GM18526 (cell line): ENCODE measurements at regions not wholly inside any gene's neighbourhood (a gene's known extent, or its start where the extent isn't known, plus 50 kb on each side); places are given as distances from the start of the nearest gene placed in this dataset.

Experiments
- POLR2A ChIP-seq: IDR thresholded peaks from 3 replicates; pipeline ENCODE4 v1.6.1; 2011; ENCODE audit not compliant: insufficient read length; ENCODE audit errors: extremely low read depth

DNA sequence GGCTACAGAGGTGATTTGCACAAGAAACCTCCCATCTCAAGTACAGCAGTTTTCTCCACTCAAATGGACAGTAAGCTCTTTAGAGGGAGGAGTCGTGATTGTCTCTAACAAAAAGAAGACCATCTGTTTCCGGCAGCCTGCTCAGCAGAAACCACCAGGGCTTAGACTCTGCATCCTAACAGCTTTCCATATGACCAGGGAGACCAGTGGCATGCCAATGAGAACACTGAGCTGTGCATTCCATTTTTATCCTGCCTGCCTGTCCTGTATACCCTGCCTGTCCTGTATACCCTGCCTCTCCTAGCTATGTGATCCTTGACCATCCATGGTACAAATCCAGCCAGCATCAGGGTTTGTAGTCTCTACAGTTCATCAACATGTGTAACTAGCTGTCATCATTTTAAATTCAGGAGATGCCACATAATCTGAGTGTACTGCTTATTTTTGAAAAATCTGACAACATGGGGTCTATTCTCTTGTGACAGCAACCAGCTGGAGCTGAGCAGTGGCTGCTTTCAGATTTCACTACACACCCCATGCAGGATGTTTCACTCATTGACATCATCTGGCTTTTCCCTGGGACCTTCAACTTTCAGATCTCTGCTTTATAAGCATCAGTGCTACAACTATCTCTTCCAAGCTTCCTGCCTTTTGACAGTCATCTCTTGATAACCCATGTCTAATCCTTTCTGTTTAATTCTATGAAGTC, 50.5 kb upstream of the POU2AF2 start:
- no peak for TF ChIP-seq POLR2A

DNA sequence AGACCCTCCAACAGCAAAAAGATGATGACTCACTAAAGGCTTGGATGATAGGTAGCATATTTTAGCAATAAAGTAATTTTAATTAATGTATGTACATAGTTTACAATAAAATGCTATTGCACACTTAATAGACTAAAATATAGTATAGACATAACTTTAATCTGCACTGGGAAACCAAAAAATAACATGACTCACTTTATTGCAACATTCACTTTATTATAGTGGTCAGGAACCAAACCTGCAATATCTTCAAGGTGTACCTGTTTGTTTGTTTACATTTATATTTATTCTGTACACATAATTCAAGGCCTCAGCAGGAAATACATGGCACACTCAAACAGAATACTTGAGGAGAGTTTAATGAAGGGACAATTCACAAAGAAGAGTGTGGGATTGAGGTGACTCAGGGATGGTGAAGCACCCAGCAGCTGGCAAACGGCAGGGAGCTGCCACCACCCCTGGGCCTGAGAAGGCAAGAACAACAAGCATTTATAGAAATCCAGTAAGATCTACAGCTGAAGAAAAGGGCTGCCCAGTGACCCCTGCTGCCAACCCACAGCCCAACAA, 51.5 kb upstream of the POU2AF2 start:
- no peak for TF ChIP-seq POLR2A

DNA sequence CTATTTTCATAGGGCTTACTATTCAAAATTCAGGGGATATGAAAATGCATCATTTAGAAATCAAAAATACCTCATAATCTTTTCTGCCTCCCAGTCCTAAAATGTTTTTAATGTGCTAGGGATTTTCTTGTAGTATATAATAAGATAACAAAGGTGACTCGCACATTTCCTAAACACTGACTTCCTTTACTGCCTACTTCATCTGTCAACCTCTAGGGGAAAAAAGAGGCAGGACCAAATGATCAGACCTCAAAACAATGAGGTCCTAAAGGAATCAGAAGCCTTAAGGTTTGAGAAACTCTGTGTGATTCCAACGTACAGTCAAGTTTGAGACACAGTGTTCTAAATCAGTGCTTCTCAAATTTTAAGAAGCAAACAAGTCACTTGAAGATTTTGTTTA, 56.1 kb upstream of the POU2AF2 start:
- no peak for TF ChIP-seq POLR2A

DNA sequence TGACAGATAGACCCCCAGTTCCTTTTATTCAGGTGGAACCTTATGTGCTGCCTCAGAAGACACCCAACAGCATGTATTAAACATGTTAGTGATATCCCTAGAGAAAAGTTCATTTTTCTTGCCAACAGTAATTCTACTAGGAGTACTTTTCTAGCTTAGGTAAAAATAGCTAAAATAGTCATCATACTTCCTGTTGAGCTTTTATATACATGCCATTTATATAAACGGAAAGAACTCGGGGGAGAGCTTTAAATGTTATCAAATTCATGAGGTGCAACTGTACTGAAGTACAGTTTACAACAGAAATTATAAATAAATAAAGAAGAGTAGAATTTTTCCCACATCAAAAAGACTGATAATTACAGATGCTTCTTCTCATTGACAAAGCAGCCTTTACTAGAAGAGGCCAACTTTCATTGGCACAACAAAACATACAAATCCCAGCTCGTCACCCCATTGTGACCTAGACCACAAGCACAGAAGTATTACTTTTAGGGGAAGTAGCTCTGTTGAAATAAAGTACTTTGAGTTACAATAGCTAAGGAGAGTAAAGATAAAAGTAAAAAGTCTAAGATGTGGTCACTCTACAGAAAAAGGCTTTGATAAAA, 59.1 kb upstream of the POU2AF2 start:
- no peak for TF ChIP-seq POLR2A

DNA sequence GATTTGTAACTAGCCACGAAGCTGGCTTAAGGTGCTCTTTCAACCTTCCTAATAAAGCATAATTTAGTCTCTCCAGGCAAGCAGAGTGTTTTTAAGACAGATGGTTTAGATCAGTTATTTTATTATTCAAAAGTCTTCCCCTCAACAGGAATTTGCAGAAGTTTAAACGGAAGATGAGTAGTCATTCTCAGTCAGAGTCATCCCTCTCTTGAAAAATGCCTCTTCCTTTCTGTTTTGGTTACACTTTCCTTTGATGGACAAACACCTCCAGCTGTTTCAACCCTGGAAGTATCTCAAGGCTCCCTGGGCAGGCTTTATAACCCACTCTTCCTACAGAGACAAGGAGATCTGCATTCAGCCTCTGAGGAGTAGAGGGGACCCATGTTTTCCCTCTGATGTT, 60.3 kb upstream of the POU2AF2 start:
- no peak for TF ChIP-seq POLR2A

DNA sequence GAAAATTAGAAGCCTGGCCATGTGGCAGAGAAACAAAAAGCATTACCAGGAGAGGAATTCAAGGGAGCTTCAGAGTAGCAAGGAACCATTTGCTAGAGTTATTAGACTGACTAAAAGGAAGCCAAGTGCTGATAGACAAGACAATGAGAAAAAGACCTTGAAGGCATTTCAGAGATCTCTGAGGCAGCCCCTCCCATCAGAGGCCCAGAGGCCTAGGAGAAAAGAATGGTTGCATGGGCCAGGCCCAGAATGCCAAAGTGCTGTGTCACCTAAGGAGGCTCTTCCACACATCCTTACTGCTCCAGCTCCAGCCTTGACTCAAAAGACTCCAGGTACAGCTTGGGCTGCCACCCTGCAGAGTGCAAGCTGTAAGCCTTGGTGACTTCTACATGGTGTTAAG, 61.8 kb upstream of the POU2AF2 start:
- no peak for TF ChIP-seq POLR2A

DNA sequence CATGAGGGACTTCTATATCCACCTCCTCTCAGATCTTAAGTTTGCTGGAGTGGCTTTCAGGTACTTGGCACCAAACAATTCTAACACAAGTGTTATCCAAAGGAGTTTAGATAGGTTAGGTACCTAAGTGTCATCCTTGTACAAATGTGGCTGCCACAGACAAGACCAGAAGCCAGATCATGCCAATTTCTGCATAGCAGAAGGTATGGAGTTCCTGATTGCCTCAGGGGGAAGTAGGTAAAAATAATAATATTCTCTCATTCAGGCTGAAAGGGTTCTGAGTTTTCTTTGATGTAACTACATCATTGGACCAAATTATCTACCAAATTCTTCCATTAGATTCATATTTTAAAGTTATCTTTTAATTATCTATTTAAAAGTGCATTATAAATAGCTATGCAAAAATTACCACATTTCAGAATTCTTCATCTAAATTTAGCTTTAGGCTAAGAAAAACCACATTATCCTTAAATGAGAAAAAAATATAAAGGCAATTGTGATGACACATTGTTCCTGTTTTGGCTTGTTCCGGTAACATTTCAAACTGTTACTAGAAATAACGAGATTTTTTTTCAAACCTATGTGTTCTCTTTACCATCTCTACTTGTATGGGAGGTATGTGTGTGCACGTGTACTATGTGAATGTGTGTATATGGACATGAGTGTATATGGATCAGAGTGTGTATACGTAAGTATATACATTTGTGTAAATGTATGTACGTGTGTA, 66.2 kb upstream of the POU2AF2 start:
- no peak for TF ChIP-seq POLR2A

DNA sequence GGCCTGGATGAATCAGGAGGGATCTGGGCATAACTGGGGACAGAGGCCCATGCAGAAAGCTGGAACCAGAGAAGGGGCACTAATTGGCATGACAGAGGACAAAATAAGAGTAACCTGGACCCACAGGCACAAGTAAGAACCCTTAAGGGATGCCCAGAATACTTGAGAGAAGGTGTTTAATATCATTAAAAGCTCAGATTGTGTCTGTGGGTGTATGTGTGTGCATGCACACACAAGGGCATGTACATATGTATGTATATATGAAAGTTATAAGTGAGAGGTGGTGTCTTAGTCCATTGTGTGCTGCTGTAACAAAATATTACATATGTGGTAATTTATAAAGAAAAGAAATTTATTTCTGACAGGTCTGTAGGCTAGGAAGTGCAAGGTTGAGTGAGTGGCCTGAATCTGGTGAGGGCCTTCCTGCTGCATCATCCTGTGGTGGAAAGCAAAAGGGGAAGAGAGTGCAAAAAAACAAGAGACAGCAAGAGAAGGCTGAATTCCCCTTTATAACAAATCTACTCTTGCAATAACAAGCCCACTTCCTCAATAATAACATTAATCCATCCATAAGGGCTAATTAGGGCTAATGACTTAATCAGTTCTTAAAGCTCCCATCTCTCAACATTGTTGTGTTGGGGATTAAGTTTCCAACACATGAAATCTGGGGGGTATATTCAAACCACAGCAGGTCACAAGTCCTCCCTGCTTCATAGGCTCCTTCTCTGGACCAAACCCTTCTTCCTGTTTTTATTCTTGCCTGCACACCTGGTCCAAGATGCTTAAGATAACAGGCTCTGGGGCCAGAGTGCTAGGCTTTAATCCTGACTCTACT, 68.3 kb upstream of the POU2AF2 start:
- TF ChIP-seq POLR2A: no peak

DNA sequence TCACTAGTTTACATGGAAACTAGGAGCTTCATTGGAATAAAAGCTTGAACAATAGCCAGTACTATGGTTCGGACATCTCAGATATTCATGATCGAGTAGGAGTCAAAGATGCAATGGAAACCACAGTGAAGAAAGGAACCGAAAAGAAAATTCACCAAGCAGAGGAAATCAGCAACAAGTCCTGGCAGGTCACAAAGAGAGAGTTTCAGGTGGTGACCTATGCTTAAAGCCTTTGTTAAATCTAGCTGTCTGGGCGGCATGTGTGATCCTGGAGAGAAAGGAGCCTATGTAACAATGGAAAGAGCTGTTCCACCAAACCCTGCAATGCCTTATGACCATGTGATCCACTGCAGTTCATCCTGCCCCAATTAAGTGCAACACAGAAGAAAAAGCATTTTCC, 68.9 kb upstream of the POU2AF2 start:
- no peak for TF ChIP-seq POLR2A

DNA sequence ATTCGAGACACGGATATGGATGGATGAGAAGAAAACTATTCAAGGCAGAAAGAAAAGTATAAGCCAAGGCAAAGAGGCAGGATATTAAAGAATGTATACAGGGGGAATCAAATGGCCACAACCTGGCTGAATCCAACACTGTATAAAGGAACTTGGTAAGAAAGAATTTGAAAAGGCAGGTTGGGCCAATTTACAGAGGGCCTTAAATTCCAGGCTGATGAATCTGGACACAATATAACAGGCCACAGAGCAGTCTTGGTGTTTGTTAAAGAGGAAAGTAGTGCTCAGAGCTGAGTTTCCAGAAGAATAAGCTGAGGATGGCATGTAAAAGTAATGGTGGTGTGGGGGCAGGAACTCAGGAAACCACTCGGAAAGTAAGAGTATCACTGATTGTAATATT, 72.3 kb upstream of the POU2AF2 start:
- no peak for TF ChIP-seq POLR2A

DNA sequence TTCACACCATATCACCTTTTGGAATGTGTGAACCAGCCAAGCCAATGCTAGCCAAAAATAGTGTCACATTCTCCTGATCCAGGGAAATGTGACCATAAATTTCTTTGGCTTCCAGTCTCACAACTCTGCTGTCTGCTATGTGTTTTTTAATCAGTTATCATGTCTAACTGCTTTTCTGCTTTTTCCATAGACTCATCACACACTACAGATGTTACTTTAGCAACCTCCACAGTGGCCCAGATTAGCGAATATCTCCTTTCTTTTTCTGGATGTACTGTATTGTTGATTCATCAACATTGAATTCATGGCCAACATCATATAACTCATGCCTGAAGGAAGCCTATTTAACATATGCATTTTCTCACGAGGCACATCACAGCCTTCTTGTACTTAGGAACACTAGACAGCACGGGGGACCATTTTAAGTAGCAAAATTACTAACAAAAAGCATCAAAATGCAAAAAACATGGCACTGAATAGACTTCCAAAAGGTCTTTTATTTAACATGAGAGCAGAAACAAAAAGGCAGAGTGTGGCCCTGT, 73.1 kb upstream of the POU2AF2 start:
- no peak for TF ChIP-seq POLR2A

DNA sequence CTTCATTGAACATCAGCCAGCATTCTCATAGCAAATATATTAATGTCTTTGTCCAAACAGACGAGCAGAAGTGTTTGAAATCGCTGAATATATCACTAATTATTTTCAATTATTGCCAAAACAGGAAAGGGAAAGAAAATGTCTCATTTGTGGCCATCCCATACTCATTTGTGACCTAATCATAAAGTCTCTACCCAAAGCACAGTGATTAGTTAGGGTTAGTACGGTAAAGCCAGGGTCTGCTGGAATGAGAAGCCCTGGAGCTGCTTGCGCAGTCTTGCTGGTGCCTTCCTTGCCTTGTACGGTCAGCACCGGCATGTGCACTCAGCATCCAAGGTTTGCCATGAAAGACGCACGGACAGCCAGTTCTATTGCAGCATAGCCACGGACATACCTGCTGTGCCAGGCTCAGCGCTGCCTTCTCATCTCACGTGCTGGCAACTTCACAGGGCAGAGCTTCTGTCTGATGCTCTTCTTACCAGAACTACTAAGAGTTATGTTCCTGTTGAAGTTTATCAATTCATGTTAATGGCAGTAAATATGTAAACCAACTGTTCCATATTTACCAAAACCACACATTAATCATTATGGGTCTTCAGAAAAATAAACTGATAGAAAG, 74.7 kb upstream of the POU2AF2 start:
- no peak for TF ChIP-seq POLR2A

DNA sequence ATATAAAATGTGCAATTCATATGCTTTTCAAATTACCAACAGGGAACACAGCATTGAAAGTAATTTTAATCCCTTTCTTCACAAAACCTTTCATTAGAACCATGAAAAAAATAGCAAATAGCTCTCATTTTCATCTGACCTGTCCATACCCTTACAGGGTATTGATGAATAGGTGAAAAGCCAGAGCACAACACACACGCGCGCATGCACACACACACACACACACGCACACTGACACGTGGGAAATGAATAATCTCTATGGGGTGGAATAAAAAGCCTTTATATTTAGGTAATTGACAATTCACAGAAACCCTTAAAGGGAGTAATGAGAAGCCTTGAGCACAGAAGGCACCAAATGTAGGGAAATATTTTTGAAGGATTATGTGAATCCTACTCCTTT, 76.2 kb upstream of the POU2AF2 start:
- no peak for TF ChIP-seq POLR2A

DNA sequence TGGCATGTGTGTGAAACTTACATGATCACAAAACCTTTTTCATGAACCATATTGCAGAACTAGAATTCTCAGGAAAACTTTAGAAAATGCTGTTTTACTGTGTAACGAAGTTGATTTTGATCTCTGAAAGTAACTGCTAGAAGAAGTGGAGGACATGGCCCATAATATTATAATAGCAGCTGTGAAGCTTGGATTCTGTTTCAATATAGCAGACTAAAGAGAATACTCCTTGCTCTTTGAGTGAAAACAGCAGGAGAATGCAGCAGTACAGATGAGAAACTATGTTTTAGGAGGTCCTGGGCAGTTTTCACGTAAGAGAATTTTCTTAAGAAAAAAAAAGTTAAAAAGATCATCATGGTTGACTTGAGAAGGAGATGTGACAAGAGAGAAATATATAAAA, 76.7 kb upstream of the POU2AF2 start:
- TF ChIP-seq POLR2A: no peak

DNA sequence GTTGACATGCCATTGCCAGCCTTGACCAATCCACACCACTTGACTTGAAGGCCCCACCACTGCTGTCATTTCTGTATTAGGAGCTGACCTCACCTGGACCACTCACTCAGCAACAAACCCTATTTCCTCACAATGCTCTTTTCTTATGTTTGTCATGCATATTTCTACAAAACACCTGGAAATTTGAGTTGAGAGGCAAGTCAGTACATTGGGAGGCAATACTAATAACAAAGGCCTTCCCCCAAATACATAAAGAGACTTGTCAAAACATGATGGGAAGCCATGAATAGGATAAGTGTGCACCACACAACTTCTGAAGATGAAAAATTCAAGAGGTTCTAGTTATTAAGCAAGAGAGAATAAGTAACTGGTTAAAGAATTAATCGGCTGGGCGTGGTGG, 77.9 kb upstream of the POU2AF2 start:
- TF ChIP-seq POLR2A: no peak

DNA sequence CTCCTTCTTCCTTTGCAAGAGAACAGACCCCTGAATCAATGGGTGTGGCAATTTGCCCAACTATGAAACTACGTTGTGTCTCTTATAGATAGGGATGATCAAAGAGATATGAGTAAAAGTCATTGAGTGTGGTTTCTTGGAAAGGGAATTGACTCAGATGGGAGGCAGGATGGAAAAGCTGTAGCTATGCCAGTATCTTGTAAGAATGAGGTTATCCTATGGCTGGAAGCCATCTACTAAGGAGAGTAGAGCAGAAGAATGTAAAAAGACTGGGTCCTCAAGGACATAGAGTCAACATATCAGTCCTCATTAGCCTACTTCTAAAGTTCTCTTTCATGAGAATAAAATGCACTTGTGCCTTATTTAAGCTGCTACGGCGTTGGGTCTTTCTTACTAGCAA, 78.9 kb upstream of the POU2AF2 start:
- TF ChIP-seq POLR2A: no peak
